GM23248 (cell line): ENCODE measurements at regions not wholly inside any gene's neighbourhood (a gene's known extent, or its start where the extent isn't known, plus 50 kb on each side); places are given as distances from the start of the nearest gene placed in this dataset.

Experiments used
- EZH2 ChIP-seq: fragments of 200-600 bp; sonication (generic); IDR thresholded peaks from 2 replicates; pipeline ENCODE4 v1.6.1; 2018; ENCODE audit warnings: antibody characterized with exemption, mild to moderate bottlenecking; ENCODE audit not compliant: insufficient read depth, poor library complexity, severe bottlenecking
- EZH2phosphoT487 ChIP-seq: fragments of 200-600 bp; sonication (generic); IDR thresholded peaks from 2 replicates; pipeline ENCODE4 v1.6.1; 2018; ENCODE audit warnings: antibody characterized with exemption, moderate library complexity, mild to moderate bottlenecking, low read depth; ENCODE audit not compliant: insufficient read depth

DNA sequence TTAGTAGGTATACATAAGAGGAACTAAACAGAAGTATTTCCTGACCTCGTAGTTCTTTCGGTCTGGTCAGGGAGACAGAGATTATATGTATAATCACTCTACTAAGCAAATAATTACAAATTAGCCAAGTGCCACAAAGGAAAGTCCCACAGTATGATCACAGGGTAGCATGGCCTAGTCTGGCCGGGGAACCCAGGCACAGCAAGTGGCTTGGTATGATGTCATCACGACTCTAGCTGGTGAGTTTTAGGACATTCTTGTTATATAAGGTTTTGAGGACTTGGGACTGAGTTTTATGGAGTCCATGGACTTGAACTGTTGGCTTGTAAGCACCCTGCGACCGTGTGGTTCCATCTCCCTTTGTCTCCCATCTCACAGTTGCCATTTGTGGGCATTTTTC lies 316.5 kb upstream of the ZFHX3 start:
- TF ChIP-seq EZH2: no peak
- TF ChIP-seq EZH2phosphoT487: no peak
